Ecto neural progenitor cell (in vitro differentiated cells): ENCODE measurements at regions not wholly inside any gene's neighbourhood (a gene's known extent, or its start where the extent isn't known, plus 50 kb on each side); places are given as distances from the start of the nearest gene placed in this dataset.
A peak's percentile ranks its signal among the peaks of the same experiment; 100 is the strongest.

ENCODE experiments used
- DNase-seq: peaks from one replicate; pipeline ENCODE4 v3.0.0-alpha.2; 2018; ENCODE audit warnings: low spot score

GRCh38 chr7:46237466-46237865 lies 316.4 kb upstream of the IGFBP3 start:
- DNase-seq = no peak

GRCh38 chr7:46233585-46234329 lies 312.7 kb upstream of the IGFBP3 start:
- DNase-seq = no peak

GRCh38 chr7:46230990-46231305 lies 309.9 kb upstream of the IGFBP3 start:
- DNase-seq = no peak

GRCh38 chr7:46230298-46230989 lies 309.4 kb upstream of the IGFBP3 start:
- no peak for DNase-seq

GRCh38 chr7:46229409-46229808 lies 308.3 kb upstream of the IGFBP3 start:
- DNase-seq = no peak

- no peak for DNase-seq
Measured at GRCh38 chr7:46226860-46227259, 305.8 kb upstream of the IGFBP3 start.

- DNase-seq = no peak
Measured at GRCh38 chr7:46224363-46224762, 303.3 kb upstream of the IGFBP3 start.

GRCh38 chr7:46220066-46220630 lies 299.1 kb upstream of the IGFBP3 start:
- DNase-seq = no peak

- DNase-seq = no peak
Measured at GRCh38 chr7:46218461-46219200, 297.6 kb upstream of the IGFBP3 start.

GRCh38 chr7:46215987-46216567 lies 295.0 kb upstream of the IGFBP3 start:
- DNase-seq = peak; percentile 49

GRCh38 chr7:46214526-46214925 lies 293.5 kb upstream of the IGFBP3 start:
- DNase-seq = peak; percentile 10

GRCh38 chr7:46213154-46213537 lies 292.1 kb upstream of the IGFBP3 start:
- peak; percentile 12 for DNase-seq

- peak; percentile 22 for DNase-seq
Measured at GRCh38 chr7:46212425-46213153, 291.5 kb upstream of the IGFBP3 start.

GRCh38 chr7:46210467-46210866 lies 289.4 kb upstream of the IGFBP3 start:
- peak; percentile 26 for DNase-seq

GRCh38 chr7:46209611-46210388 lies 288.7 kb upstream of the IGFBP3 start:
- DNase-seq = peak; percentile 21

- peak; percentile 39 for DNase-seq
Measured at GRCh38 chr7:46208635-46209525, 287.8 kb upstream of the IGFBP3 start.

GRCh38 chr7:46207931-46208634 lies 287.0 kb upstream of the IGFBP3 start:
- peak; percentile 23 for DNase-seq

- no peak for DNase-seq
Measured at GRCh38 chr7:46206476-46207060, 285.5 kb upstream of the IGFBP3 start.

GRCh38 chr7:46205478-46205877 lies 284.4 kb upstream of the IGFBP3 start:
- no peak for DNase-seq
